Urothelium cell line (cell line): ENCODE measurements at regions not wholly inside any gene's neighbourhood (a gene's known extent, or its start where the extent isn't known, plus 50 kb on each side); places are given as distances from the start of the nearest gene placed in this dataset.
A peak's percentile ranks its signal among the peaks of the same experiment; 100 is the strongest.
"Not testable (repeated sequence)": the region's sequence is repeated elsewhere in the genome, so short reads cannot be mapped to it uniquely, and the experiment has no call there.

Source experiments
- DNase-seq: peaks from one replicate; pipeline ENCODE4 v3.0.0; 2011; ENCODE audit warnings: low spot score, mixed read lengths
- FAIRE-seq: peaks from 2 replicates; lab custom pipeline; 2011; peaks lifted over from hg19 to GRCh38; lab: Jason Lieb, UNC

- DNase-seq (peak; percentile 5), FAIRE-seq (no peak)
Measured at GRCh38 chrX:138986235-138986634, 274.7 kb upstream of the FGF13 start.

- DNase-seq (no peak), FAIRE-seq (no peak)
Measured at GRCh38 chrX:138982365-138982764, 270.8 kb upstream of the FGF13 start.

GRCh38 chrX:138964501-138964900, 253.0 kb upstream of the FGF13 start:
- FAIRE-seq, result no peak
- DNase-seq, result no peak

GRCh38 chrX:138962419-138962818, 250.9 kb upstream of the FGF13 start:
- DNase-seq, FAIRE-seq: not testable (repeated sequence)

GRCh38 chrX:138954976-138955375, 243.5 kb upstream of the FGF13 start:
- FAIRE-seq (no peak), DNase-seq (no peak)

GRCh38 chrX:138946926-138947325, 235.4 kb upstream of the FGF13 start:
- FAIRE-seq (no peak), DNase-seq (no peak)

GRCh38 chrX:138945219-138945618, 233.7 kb upstream of the FGF13 start:
- DNase-seq (peak; percentile 0), FAIRE-seq (no peak)

- FAIRE-seq, result no peak
Measured at GRCh38 chrX:138939038-138939437, 227.5 kb upstream of the FGF13 start.

GRCh38 chrX:138938003-138938402, 226.5 kb upstream of the FGF13 start:
- FAIRE-seq, result no peak
- DNase-seq, result no peak

More at GRCh38 chrX:138939038-138939437, 227.5 kb upstream of the FGF13 start:
- DNase-seq, result no peak

- FAIRE-seq, result no peak
- DNase-seq, result no peak
Measured at GRCh38 chrX:138931212-138931611, 219.7 kb upstream of the FGF13 start.

- FAIRE-seq, result no peak
- no peak for DNase-seq
Measured at GRCh38 chrX:138930583-138930945, 219.0 kb upstream of the FGF13 start.

- DNase-seq, result no peak
- FAIRE-seq, result no peak
Measured at GRCh38 chrX:138929926-138930582, 218.5 kb upstream of the FGF13 start.

GRCh38 chrX:138928737-138929459, 217.4 kb upstream of the FGF13 start:
- DNase-seq (no peak), FAIRE-seq (no peak)

GRCh38 chrX:138925330-138925729, 213.8 kb upstream of the FGF13 start:
- peak; percentile 36 for DNase-seq
- no peak for FAIRE-seq

GRCh38 chrX:138923805-138924204, 212.3 kb upstream of the FGF13 start:
- no peak for FAIRE-seq
- DNase-seq, result no peak

GRCh38 chrX:138921031-138921430, 209.5 kb upstream of the FGF13 start:
- FAIRE-seq (no peak), DNase-seq (no peak)

- DNase-seq (peak; percentile 5), FAIRE-seq (no peak)
Measured at GRCh38 chrX:138917781-138918180, 206.3 kb upstream of the FGF13 start.

GRCh38 chrX:138914767-138915166, 203.2 kb upstream of the FGF13 start:
- no peak for FAIRE-seq

GRCh38 chrX:138908577-138908976, 197.1 kb upstream of the FGF13 start:
- FAIRE-seq (no peak), DNase-seq (no peak)

More at GRCh38 chrX:138914767-138915166, 203.2 kb upstream of the FGF13 start:
- no peak for DNase-seq

GRCh38 chrX:138897621-138898492, 186.3 kb upstream of the FGF13 start:
- no peak for FAIRE-seq
- DNase-seq, result no peak

- FAIRE-seq (no peak), DNase-seq (no peak)
Measured at GRCh38 chrX:138890491-138890890, 179.0 kb upstream of the FGF13 start.
